ENCODE measurements at regions not wholly inside any gene's neighbourhood (a gene's known extent, or its start where the extent isn't known, plus 50 kb on each side); places are given as distances from the start of the nearest gene placed in this dataset.

GRCh38 chr13:65275838-65276630, 1954.1 kb downstream of the PCDH9 start:
- TF ChIP-seq CEBPB (IDR thresholded peaks at IDR 0.05; ENCODE audit: borderline replicate concordance in 1 of 2, low read depth in 2 of 2, low read length in 2 of 2) (no peak), POLR2A (IDR thresholded peaks at IDR 0.05; ENCODE audit: low read depth, low read length) (no peak), SREBF1 (IDR thresholded peaks at IDR 0.05; ENCODE audit: low read length) (no peak), ZBTB40 (IDR thresholded peaks at IDR 0.05; ENCODE audit: borderline replicate concordance) (no peak), SUPT20H (IDR thresholded peaks at IDR 0.05; ENCODE audit: borderline replicate concordance, control insufficient read depth, low read depth, low read length) (no peak), CBFB (IDR thresholded peaks at IDR 0.05; ENCODE audit: low read depth) (no peak)
